COLO829 (cell line): ENCODE measurements at regions not wholly inside any gene's neighbourhood (a gene's known extent, or its start where the extent isn't known, plus 50 kb on each side); places are given as distances from the start of the nearest gene placed in this dataset.

ENCODE experiments used
- DNase-seq: peaks from one replicate; pipeline ENCODE4 v3.0.0; 2012; ENCODE audit warnings: low spot score

- DNase-seq = no peak
Observed at GRCh38 chr7:41237956-41238355, 464.9 kb downstream of the INHBA start.

GRCh38 chr7:41232086-41232485 is 470.8 kb downstream of the INHBA start:
- DNase-seq = no peak

- peak; percentile 59 for DNase-seq
Observed at GRCh38 chr7:41224063-41224763, 478.7 kb downstream of the INHBA start.

- peak; percentile 74 for DNase-seq
Observed at GRCh38 chr7:41222746-41223145, 480.1 kb downstream of the INHBA start.

GRCh38 chr7:41220266-41220665 is 482.6 kb downstream of the INHBA start:
- no peak for DNase-seq

GRCh38 chr7:41219276-41219675 is 483.6 kb downstream of the INHBA start:
- DNase-seq = no peak

- peak; percentile 50 for DNase-seq
Observed at GRCh38 chr7:41217306-41217705, 485.6 kb downstream of the INHBA start.

- DNase-seq = no peak
Observed at GRCh38 chr7:41207141-41207540, 495.7 kb downstream of the INHBA start.

- no peak for DNase-seq
Observed at GRCh38 chr7:41206267-41206666, 496.6 kb downstream of the INHBA start.

- no peak for DNase-seq
Observed at GRCh38 chr7:41205600-41205999, 497.3 kb downstream of the INHBA start.

GRCh38 chr7:41203542-41203941 is 499.3 kb downstream of the INHBA start:
- DNase-seq = no peak

- no peak for DNase-seq
Observed at GRCh38 chr7:41201021-41201420, 501.9 kb downstream of the INHBA start.

GRCh38 chr7:41199136-41199535 is 503.8 kb downstream of the INHBA start:
- peak; percentile 71 for DNase-seq

- DNase-seq = no peak
Observed at GRCh38 chr7:41198502-41198901, 504.4 kb downstream of the INHBA start.

- DNase-seq = no peak
Observed at GRCh38 chr7:41197769-41198168, 505.1 kb downstream of the INHBA start.

- DNase-seq = no peak
Observed at GRCh38 chr7:41193738-41194282, 509.1 kb downstream of the INHBA start.

GRCh38 chr7:41190581-41190980 is 512.3 kb downstream of the INHBA start:
- no peak for DNase-seq

GRCh38 chr7:41189866-41190265 is 513.0 kb downstream of the INHBA start:
- DNase-seq = peak; percentile 75

GRCh38 chr7:41188163-41189130 is 514.4 kb downstream of the INHBA start:
- no peak for DNase-seq

- no peak for DNase-seq
Observed at GRCh38 chr7:41187322-41187721, 515.6 kb downstream of the INHBA start.

- DNase-seq = no peak
Observed at GRCh38 chr7:41185851-41186250, 517.0 kb downstream of the INHBA start.

GRCh38 chr7:41183741-41184140 is 519.1 kb downstream of the INHBA start:
- DNase-seq = peak; percentile 81

- no peak for DNase-seq
Observed at GRCh38 chr7:41182782-41183181, 520.1 kb downstream of the INHBA start.
